Astrocyte (in vitro differentiated cells and primary cell): ENCODE measurements at regions not wholly inside any gene's neighbourhood (a gene's known extent, or its start where the extent isn't known, plus 50 kb on each side); places are given as distances from the start of the nearest gene placed in this dataset.

Source experiments
- CTCF ChIP-seq: IDR thresholded peaks from 2 replicates; pipeline ENCODE4 v1.5.1; 2011; ENCODE audit warnings: low read depth, mild to moderate bottlenecking, inconsistent platforms, low read length, moderate library complexity; ENCODE audit not compliant: insufficient read depth
- EZH2 ChIP-seq: IDR thresholded peaks from 2 replicates; pipeline ENCODE4 v1.6.1; 2012; ENCODE audit warnings: mild to moderate bottlenecking, low read length, inconsistent platforms; ENCODE audit not compliant: insufficient read depth

- no peak for TF ChIP-seq CTCF
- TF ChIP-seq EZH2: no peak
These were observed 247.9 kb upstream of the PPP1R2C start for GRCh38 chrX:43025806-43026315.
